OCI-M1 (cell line): ENCODE measurements at regions not wholly inside any gene's neighbourhood (a gene's known extent, or its start where the extent isn't known, plus 50 kb on each side); places are given as distances from the start of the nearest gene placed in this dataset.
"Not testable (repeated sequence)": the region's sequence is repeated elsewhere in the genome, so short reads cannot be mapped to it uniquely, and the experiment has no call there.

ENCODE experiments used
- DNase-seq: peaks from one replicate; lab custom pipeline; 2025; lab: John Stamatoyannopoulos, UW

GRCh38 chr3:86561215-86561614 lies 429.7 kb downstream of the VGLL3 start:
- no peak for DNase-seq

GRCh38 chr3:86554383-86554782 lies 436.6 kb downstream of the VGLL3 start:
- no peak for DNase-seq

- DNase-seq, result no peak
These were observed 443.3 kb downstream of the VGLL3 start for GRCh38 chr3:86547692-86548091.

GRCh38 chr3:86537171-86537570 lies 453.8 kb downstream of the VGLL3 start:
- DNase-seq, result no peak

- DNase-seq, result no peak
These were observed 471.1 kb downstream of the VGLL3 start for GRCh38 chr3:86519819-86520218.

- DNase-seq, result no peak
These were observed 509.3 kb downstream of the VGLL3 start for GRCh38 chr3:86481636-86482035.

GRCh38 chr3:86481031-86481430 lies 509.9 kb downstream of the VGLL3 start:
- peak; percentile 27 for DNase-seq

- no peak for DNase-seq
These were observed 526.8 kb downstream of the VGLL3 start for GRCh38 chr3:86464180-86464579.

- DNase-seq, result no peak
These were observed 539.2 kb downstream of the VGLL3 start for GRCh38 chr3:86451749-86452148.

- no peak for DNase-seq
These were observed 552.4 kb downstream of the VGLL3 start for GRCh38 chr3:86438544-86438943.

GRCh38 chr3:86427343-86427742 lies 563.6 kb downstream of the VGLL3 start:
- DNase-seq, result no peak

GRCh38 chr3:86420990-86421739 lies 569.8 kb downstream of the VGLL3 start:
- no peak for DNase-seq

GRCh38 chr3:86418861-86419260 lies 572.1 kb downstream of the VGLL3 start:
- DNase-seq, result no peak

GRCh38 chr3:86416334-86416733 lies 574.6 kb downstream of the VGLL3 start:
- no peak for DNase-seq

- DNase-seq, result no peak
These were observed 577.3 kb downstream of the VGLL3 start for GRCh38 chr3:86413645-86414044.

GRCh38 chr3:86410587-86410986 lies 580.4 kb downstream of the VGLL3 start:
- no peak for DNase-seq

- DNase-seq, result not testable (repeated sequence)
These were observed 601.2 kb downstream of the VGLL3 start for GRCh38 chr3:86389759-86390158.

- DNase-seq, result no peak
These were observed 602.1 kb downstream of the VGLL3 start for GRCh38 chr3:86388820-86389219.

- DNase-seq, result no peak
These were observed 608.4 kb downstream of the VGLL3 start for GRCh38 chr3:86382556-86382955.

GRCh38 chr3:86381247-86381646 lies 609.7 kb downstream of the VGLL3 start:
- DNase-seq, result no peak

GRCh38 chr3:86379280-86379679 lies 611.7 kb downstream of the VGLL3 start:
- no peak for DNase-seq

GRCh38 chr3:86378829-86379228 lies 612.1 kb downstream of the VGLL3 start:
- DNase-seq, result no peak

GRCh38 chr3:86335566-86335965 lies 655.4 kb downstream of the VGLL3 start:
- not testable (repeated sequence) for DNase-seq

GRCh38 chr3:86333636-86334035 lies 657.3 kb downstream of the VGLL3 start:
- DNase-seq, result no peak
